Stimulated activated CD4-positive, alpha-beta T cell treated with anti-CD3 and anti-CD28 coated beads, Interleukin-15, amount 100 ng/mL, for 24 hours (primary cell): ENCODE measurements at regions not wholly inside any gene's neighbourhood (a gene's known extent, or its start where the extent isn't known, plus 50 kb on each side); places are given as distances from the start of the nearest gene placed in this dataset.
"Not testable (repeated sequence)": the region's sequence is repeated elsewhere in the genome, so short reads cannot be mapped to it uniquely, and the experiment has no call there.

Experiments
- DNase-seq: peaks from one replicate; pipeline ENCODE4 v3.0.0-alpha.2; 2020

GRCh38 chr3:110015231-110015963 lies 678.1 kb upstream of the DPPA4 start:
- no peak for DNase-seq

GRCh38 chr3:110016235-110016815 lies 679.0 kb upstream of the DPPA4 start:
- DNase-seq: no peak

GRCh38 chr3:110017304-110017703 lies 680.0 kb upstream of the DPPA4 start:
- DNase-seq: no peak

GRCh38 chr3:110021659-110022058 lies 684.3 kb upstream of the DPPA4 start:
- no peak for DNase-seq

GRCh38 chr3:110023022-110023421 lies 685.7 kb upstream of the DPPA4 start:
- not testable (repeated sequence) for DNase-seq

- DNase-seq: no peak
Measured at GRCh38 chr3:110026421-110026820, 689.1 kb upstream of the DPPA4 start.

- no peak for DNase-seq
Measured at GRCh38 chr3:110027446-110028080, 690.2 kb upstream of the DPPA4 start.

- DNase-seq: no peak
Measured at GRCh38 chr3:110031975-110032374, 694.6 kb upstream of the DPPA4 start.

GRCh38 chr3:110059431-110059830 lies 722.1 kb upstream of the DPPA4 start:
- DNase-seq: no peak

GRCh38 chr3:110062716-110063115 lies 725.4 kb upstream of the DPPA4 start:
- no peak for DNase-seq

GRCh38 chr3:110063178-110063577 lies 725.8 kb upstream of the DPPA4 start:
- no peak for DNase-seq

- no peak for DNase-seq
Measured at GRCh38 chr3:110066206-110066605, 728.9 kb upstream of the DPPA4 start.

- no peak for DNase-seq
Measured at GRCh38 chr3:110067527-110067926, 730.2 kb upstream of the DPPA4 start.

GRCh38 chr3:110069761-110070160 lies 732.4 kb upstream of the DPPA4 start:
- no peak for DNase-seq

- no peak for DNase-seq
Measured at GRCh38 chr3:110070161-110070916, 733.0 kb upstream of the DPPA4 start.

- DNase-seq: no peak
Measured at GRCh38 chr3:110074095-110074494, 736.7 kb upstream of the DPPA4 start.

GRCh38 chr3:110077093-110077492 lies 739.7 kb upstream of the DPPA4 start:
- DNase-seq: no peak

GRCh38 chr3:110093411-110093810 lies 756.1 kb upstream of the DPPA4 start:
- DNase-seq: no peak

- DNase-seq: no peak
Measured at GRCh38 chr3:110093812-110094401, 756.6 kb upstream of the DPPA4 start.

- DNase-seq: no peak
Measured at GRCh38 chr3:110099711-110100110, 762.4 kb upstream of the DPPA4 start.

- no peak for DNase-seq
Measured at GRCh38 chr3:110101361-110101760, 764.0 kb upstream of the DPPA4 start.

GRCh38 chr3:110106805-110107204 lies 769.5 kb upstream of the DPPA4 start:
- no peak for DNase-seq

- DNase-seq: no peak
Measured at GRCh38 chr3:110123946-110124345, 786.6 kb upstream of the DPPA4 start.
